Panc1 (cell line): ENCODE measurements at regions not wholly inside any gene's neighbourhood (a gene's known extent, or its start where the extent isn't known, plus 50 kb on each side); places are given as distances from the start of the nearest gene placed in this dataset.

ENCODE experiments used
- ATAC-seq: fragments of 200-7000 bp; cut with Tn5 transposase; 2 replicates; pipeline ENCODE4 v1.9.1; 2020; ENCODE audit warnings: mild to moderate bottlenecking, moderate library complexity
- BruUV-seq: library from RNA; stranded (reverse); fragments of 400-500 nt; replicated peaks from 2 replicates; lab custom pipeline; 2021; lab: Mats Ljungman, UMichigan
- CTCF ChIA-PET: fragments of 300-600 bp; sonication (Branson Sonifier 250); formaldehyde crosslinking; loops from one replicate; lab custom pipeline; 2022; ENCODE audit warnings: antibody characterized with exemption; lab: Charles Lee
- POLR2A ChIA-PET: fragments of 300-600 bp; sonication (Branson Sonifier 250); formaldehyde crosslinking; loops from one replicate; lab custom pipeline; 2022; ENCODE audit warnings: antibody characterized with exemption; lab: Charles Lee
- DNase-seq: peaks from one replicate; pipeline ENCODE4 v3.0.0-alpha.2; 2010; ENCODE audit warnings: low read depth, low spot score
- H3K27ac ChIP-seq: 2 replicates; pipeline ENCODE4 v1.5.1; 2011; ENCODE audit warnings: mild to moderate bottlenecking, low read length, inconsistent platforms
- H3K27me3 ChIP-seq: fragments of 200-500 bp; sonication (Bioruptor generic); 2 replicates; pipeline ENCODE4 v1.6.0; 2014; ENCODE audit warnings: low read length, inconsistent platforms; ENCODE audit not compliant: control insufficient read depth, insufficient read depth
- H3K36me3 ChIP-seq: fragments of 200-500 bp; sonication (Bioruptor generic); 2 replicates; pipeline ENCODE4 v1.5.1; 2014; ENCODE audit warnings: inconsistent platforms, mild to moderate bottlenecking, low read length, moderate library complexity; ENCODE audit not compliant: control insufficient read depth, insufficient read depth
- H3K4me1 ChIP-seq: 2 replicates; pipeline ENCODE4 v1.5.1; 2011; ENCODE audit warnings: inconsistent platforms, mild to moderate bottlenecking, low read length, moderate library complexity; ENCODE audit not compliant: control insufficient read depth, insufficient read depth
- H3K4me3 ChIP-seq, 2 experiments: 2 replicates each; pipeline ENCODE4 v1.5.1; 2011 to 2012; ENCODE audit warnings: low read depth in 2 of 2, low read length in 2 of 2, mild to moderate bottlenecking in 2 of 2, inconsistent platforms in 1 of 2, moderate library complexity in 1 of 2
- H3K9me3 ChIP-seq: fragments of 200-500 bp; sonication (Bioruptor generic); 2 replicates; pipeline ENCODE4 v1.5.1; 2014; ENCODE audit warnings: low read depth, mild to moderate bottlenecking, inconsistent platforms, low read length, moderate library complexity; ENCODE audit not compliant: control insufficient read depth, insufficient read depth
- POLR2AphosphoS5 ChIP-seq: IDR thresholded peaks from 2 replicates; pipeline ENCODE4 v1.6.1; 2012; ENCODE audit warnings: mild to moderate bottlenecking, low read depth, low read length, moderate library complexity
- SIN3A ChIP-seq: IDR thresholded peaks from 2 replicates; pipeline ENCODE4 v1.6.1; 2012; ENCODE audit warnings: low read depth, mild to moderate bottlenecking, low read length, moderate library complexity, borderline replicate concordance; ENCODE audit not compliant: insufficient read depth
- TCF7L2 ChIP-seq: IDR thresholded peaks from 2 replicates; pipeline ENCODE4 v1.6.1; 2011; ENCODE audit warnings: mild to moderate bottlenecking, low read depth, low read length, inconsistent platforms
- in situ Hi-C: cut with HindIII; loops from 2 replicates; pipeline ENCODE4 v1.10.0; 2016; ENCODE audit warnings: low sequenced_read_pairs, low pct_unique_long_range_greater_than_20kb
- intact Hi-C: fragments of 100-400 bp; cut with micrococcal nuclease; formaldehyde crosslinking; loops from one replicate; pipeline ENCODE4 v1.10.0; 2022; ENCODE audit not compliant: unreplicated experiment
- TF ChIP-seq, protein P1 (sequence below): fragments of 450-650 bp; IDR thresholded peaks from 2 replicates; pipeline ENCODE4 v1.5.1; 2017; ENCODE audit warnings: mild to moderate bottlenecking
- TF ChIP-seq, protein P2 (sequence below), 2 experiments: IDR thresholded peaks; 2 replicates each; pipeline ENCODE4 v1.6.1; 2011 to 2012; ENCODE audit warnings: low read depth in 2 of 2, control low read depth in 1 of 2, low read length in 1 of 2, mild to moderate bottlenecking in 1 of 2, moderate library complexity in 1 of 2; ENCODE audit not compliant: insufficient read depth in 1 of 2

DNA sequence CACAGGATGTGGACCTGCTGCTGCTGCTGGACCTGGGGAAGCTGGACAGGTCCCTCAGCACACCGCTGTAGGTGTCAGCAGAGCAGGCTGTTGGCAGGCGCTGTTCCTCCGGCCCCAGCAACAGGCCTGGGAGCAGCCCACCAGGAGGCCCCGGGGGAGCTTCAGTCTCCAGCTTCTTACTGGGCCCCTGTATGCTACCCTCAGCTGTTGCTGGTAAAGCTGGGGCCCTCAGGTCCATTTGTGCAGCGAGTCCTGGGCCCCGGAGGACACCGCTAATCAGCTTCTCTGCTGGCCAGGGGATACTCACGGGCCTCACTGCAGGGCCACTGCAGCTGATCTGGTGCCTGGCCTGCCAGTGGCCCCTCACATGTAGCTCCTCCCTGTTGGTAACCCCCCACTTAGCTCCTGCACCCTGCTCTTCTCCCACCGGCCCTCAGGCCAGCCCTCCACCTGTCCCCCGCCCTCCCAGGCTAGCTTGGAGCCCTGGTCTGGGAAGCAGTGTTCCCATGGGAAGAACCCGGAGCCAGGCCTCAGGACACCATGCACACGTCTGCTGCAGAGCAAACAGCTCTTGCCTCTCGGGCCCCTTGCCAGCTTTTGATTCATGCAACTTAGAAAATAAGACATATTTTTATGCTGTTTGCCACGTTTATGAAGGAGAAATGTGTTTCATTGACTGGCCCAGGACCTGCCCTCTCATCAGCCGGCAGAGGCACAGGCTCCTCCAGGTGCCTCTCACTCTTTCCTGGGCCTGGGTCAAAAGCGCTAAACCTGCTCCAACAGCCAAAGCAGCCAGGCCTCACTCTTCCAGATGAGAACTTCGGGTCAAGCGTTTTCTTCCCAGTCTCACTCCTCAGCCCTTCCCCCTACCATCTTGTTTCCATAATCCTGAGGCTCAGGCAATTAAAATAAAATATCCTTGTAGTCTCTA is 61.0 kb upstream of the ADAMTS2 start:
- DNase-seq (no peak), ATAC-seq (no peak)
- ChIA-PET CTCF (no interaction called here), POLR2A (no interaction called here)
- Histone ChIP-seq H3K27me3 (no peaks in the 10 kb centered on the region), H3K9me3 (no peaks in the 10 kb centered on the region; the same call in 1 of the 2 replicates), H3K36me3 (no peaks in the 10 kb centered on the region), H3K27ac (no peak overlapping the region), H3K4me3 (no peak overlapping the region), H3K4me1 (no peaks in the 10 kb centered on the region)
- TF ChIP-seq POLR2AphosphoS5 (no peak), SIN3A (no peak), TCF7L2 (no peak)
- TF ChIP-seq, protein P1, sequence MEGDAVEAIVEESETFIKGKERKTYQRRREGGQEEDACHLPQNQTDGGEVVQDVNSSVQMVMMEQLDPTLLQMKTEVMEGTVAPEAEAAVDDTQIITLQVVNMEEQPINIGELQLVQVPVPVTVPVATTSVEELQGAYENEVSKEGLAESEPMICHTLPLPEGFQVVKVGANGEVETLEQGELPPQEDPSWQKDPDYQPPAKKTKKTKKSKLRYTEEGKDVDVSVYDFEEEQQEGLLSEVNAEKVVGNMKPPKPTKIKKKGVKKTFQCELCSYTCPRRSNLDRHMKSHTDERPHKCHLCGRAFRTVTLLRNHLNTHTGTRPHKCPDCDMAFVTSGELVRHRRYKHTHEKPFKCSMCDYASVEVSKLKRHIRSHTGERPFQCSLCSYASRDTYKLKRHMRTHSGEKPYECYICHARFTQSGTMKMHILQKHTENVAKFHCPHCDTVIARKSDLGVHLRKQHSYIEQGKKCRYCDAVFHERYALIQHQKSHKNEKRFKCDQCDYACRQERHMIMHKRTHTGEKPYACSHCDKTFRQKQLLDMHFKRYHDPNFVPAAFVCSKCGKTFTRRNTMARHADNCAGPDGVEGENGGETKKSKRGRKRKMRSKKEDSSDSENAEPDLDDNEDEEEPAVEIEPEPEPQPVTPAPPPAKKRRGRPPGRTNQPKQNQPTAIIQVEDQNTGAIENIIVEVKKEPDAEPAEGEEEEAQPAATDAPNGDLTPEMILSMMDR: no peak
- TF ChIP-seq, protein P2, sequence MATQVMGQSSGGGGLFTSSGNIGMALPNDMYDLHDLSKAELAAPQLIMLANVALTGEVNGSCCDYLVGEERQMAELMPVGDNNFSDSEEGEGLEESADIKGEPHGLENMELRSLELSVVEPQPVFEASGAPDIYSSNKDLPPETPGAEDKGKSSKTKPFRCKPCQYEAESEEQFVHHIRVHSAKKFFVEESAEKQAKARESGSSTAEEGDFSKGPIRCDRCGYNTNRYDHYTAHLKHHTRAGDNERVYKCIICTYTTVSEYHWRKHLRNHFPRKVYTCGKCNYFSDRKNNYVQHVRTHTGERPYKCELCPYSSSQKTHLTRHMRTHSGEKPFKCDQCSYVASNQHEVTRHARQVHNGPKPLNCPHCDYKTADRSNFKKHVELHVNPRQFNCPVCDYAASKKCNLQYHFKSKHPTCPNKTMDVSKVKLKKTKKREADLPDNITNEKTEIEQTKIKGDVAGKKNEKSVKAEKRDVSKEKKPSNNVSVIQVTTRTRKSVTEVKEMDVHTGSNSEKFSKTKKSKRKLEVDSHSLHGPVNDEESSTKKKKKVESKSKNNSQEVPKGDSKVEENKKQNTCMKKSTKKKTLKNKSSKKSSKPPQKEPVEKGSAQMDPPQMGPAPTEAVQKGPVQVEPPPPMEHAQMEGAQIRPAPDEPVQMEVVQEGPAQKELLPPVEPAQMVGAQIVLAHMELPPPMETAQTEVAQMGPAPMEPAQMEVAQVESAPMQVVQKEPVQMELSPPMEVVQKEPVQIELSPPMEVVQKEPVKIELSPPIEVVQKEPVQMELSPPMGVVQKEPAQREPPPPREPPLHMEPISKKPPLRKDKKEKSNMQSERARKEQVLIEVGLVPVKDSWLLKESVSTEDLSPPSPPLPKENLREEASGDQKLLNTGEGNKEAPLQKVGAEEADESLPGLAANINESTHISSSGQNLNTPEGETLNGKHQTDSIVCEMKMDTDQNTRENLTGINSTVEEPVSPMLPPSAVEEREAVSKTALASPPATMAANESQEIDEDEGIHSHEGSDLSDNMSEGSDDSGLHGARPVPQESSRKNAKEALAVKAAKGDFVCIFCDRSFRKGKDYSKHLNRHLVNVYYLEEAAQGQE (IDR thresholded peaks at IDR 0.05; ENCODE audit: insufficient read depth in 1 of 2, low read depth in 2 of 2, low read length in 1 of 2): no peak
- in situ Hi-C loops: no loop called here
- intact Hi-C loops: no loop called here
- no TSS peak for BruUV-seq

DNA sequence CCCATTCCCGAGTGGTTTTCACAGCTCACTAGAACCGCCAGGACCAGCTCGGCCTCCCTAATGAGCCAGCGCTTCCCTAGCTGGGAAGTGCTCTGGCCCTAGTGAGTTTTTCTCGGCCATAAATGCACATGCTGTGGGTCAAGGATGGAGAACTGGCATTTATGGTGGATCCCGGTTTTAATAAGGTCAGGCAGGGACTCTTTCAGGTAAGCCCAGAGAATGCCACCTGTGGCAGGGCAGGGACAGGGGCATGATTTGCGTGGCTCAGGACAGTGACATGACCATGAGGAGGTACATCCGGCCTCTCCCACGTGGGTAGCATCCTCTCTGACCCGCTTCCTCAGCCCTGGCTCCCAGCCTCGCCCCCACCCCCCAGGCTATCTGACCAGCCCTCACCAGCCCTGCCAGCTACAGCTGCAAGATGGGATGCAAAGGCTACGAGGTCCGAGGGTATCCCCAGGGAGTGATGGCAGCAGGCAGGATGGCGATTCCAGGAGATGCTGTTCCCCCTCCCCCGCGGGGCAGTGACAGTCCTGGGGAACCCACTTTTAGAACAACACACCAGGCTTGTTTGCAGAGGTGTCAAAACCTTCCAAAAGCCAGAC is 60.3 kb upstream of the ADAMTS2 start:
- no peak for ATAC-seq
- no peak overlapping the region for H3K27ac ChIP-seq
- ChIA-PET CTCF (no interaction called here), POLR2A (no interaction called here)
- DNase-seq: no peak
- TF ChIP-seq SIN3A: no peak
- TF ChIP-seq, protein P1: no peak
- TF ChIP-seq POLR2AphosphoS5: no peak
- TF ChIP-seq, protein P2 (IDR thresholded peaks at IDR 0.05; ENCODE audit: insufficient read depth in 1 of 2, low read depth in 2 of 2, low read length in 1 of 2): no peak
- TF ChIP-seq TCF7L2: no peak
- in situ Hi-C loops (no loop called here), intact Hi-C loops (no loop called here)
- BruUV-seq: no TSS peak
- no peaks in the 10 kb centered on the region for H3K4me1 ChIP-seq
- no peak overlapping the region for H3K4me3 ChIP-seq
- H3K9me3 ChIP-seq: no peaks in the 10 kb centered on the region; the same call in 1 of the 2 replicates
- H3K27me3 ChIP-seq: no peaks in the 10 kb centered on the region
- H3K36me3 ChIP-seq: no peaks in the 10 kb centered on the region
